ENCODE measurements at regions not wholly inside any gene's neighbourhood (a gene's known extent, or its start where the extent isn't known, plus 50 kb on each side); places are given as distances from the start of the nearest gene placed in this dataset.

GRCh38 chr2:194494401-194494800, 1162.6 kb upstream of the SLC39A10 start:
- Mint-ChIP-seq H3K27ac (ENCODE audit: unreplicated experiment) (no peak overlapping the region), H3K4me1 (ENCODE audit: unreplicated experiment) (no peaks in the 10 kb centered on the region), H3K36me3 (ENCODE audit: unreplicated experiment) (no peaks in the 10 kb centered on the region), H3K4me3 (ENCODE audit: unreplicated experiment) (no peak overlapping the region), H3K27me3 (ENCODE audit: unreplicated experiment) (peaks cover 14% of the 10 kb centered on the region), H3K9me3 (ENCODE audit: unreplicated experiment) (no peaks in the 10 kb centered on the region)
- no peak for TF ChIP-seq CTCF (IDR thresholded peaks at IDR 0.05)
- DNase-seq (ENCODE audit: extremely low spot score, unreplicated experiment): no peak

GRCh38 chr2:194491409-194492115, 1165.5 kb upstream of the SLC39A10 start:
- no peak for DNase-seq (ENCODE audit: extremely low spot score, unreplicated experiment)
- H3K36me3 Mint-ChIP-seq (ENCODE audit: unreplicated experiment): no peaks in the 10 kb centered on the region
- no peaks in the 10 kb centered on the region for H3K4me1 Mint-ChIP-seq (ENCODE audit: unreplicated experiment)
- no peak overlapping the region for H3K4me3 Mint-ChIP-seq (ENCODE audit: unreplicated experiment)
- H3K27me3 Mint-ChIP-seq (ENCODE audit: unreplicated experiment): peaks cover 11% of the 10 kb centered on the region
- H3K9me3 Mint-ChIP-seq (ENCODE audit: unreplicated experiment): no peaks in the 10 kb centered on the region
- TF ChIP-seq CTCF (IDR thresholded peaks at IDR 0.05): no peak
- H3K27ac Mint-ChIP-seq (ENCODE audit: unreplicated experiment): no peak overlapping the region

GRCh38 chr2:194486326-194486725, 1170.7 kb upstream of the SLC39A10 start:
- H3K36me3 Mint-ChIP-seq (ENCODE audit: unreplicated experiment): no peaks in the 10 kb centered on the region
- no peak overlapping the region for H3K27ac Mint-ChIP-seq (ENCODE audit: unreplicated experiment)
- no peaks in the 10 kb centered on the region for H3K9me3 Mint-ChIP-seq (ENCODE audit: unreplicated experiment)
- no peaks in the 10 kb centered on the region for H3K4me1 Mint-ChIP-seq (ENCODE audit: unreplicated experiment)
- no peak overlapping the region for H3K4me3 Mint-ChIP-seq (ENCODE audit: unreplicated experiment)
- H3K27me3 Mint-ChIP-seq (ENCODE audit: unreplicated experiment): peaks cover 24% of the 10 kb centered on the region
- no peak for TF ChIP-seq CTCF (IDR thresholded peaks at IDR 0.05)
- DNase-seq (ENCODE audit: extremely low spot score, unreplicated experiment): no peak

GRCh38 chr2:194483041-194483440, 1174.0 kb upstream of the SLC39A10 start:
- no peak overlapping the region for H3K27ac Mint-ChIP-seq (ENCODE audit: unreplicated experiment)

GRCh38 chr2:194465641-194466040, 1191.4 kb upstream of the SLC39A10 start:
- no peak for DNase-seq (ENCODE audit: extremely low spot score, unreplicated experiment)
- no peak overlapping the region for H3K4me3 Mint-ChIP-seq (ENCODE audit: unreplicated experiment)
- H3K36me3 Mint-ChIP-seq (ENCODE audit: unreplicated experiment): no peaks in the 10 kb centered on the region
- H3K27me3 Mint-ChIP-seq (ENCODE audit: unreplicated experiment): peaks cover 4% of the 10 kb centered on the region
- H3K9me3 Mint-ChIP-seq (ENCODE audit: unreplicated experiment): no peaks in the 10 kb centered on the region
- H3K4me1 Mint-ChIP-seq (ENCODE audit: unreplicated experiment): no peaks in the 10 kb centered on the region
- H3K27ac Mint-ChIP-seq (ENCODE audit: unreplicated experiment): no peak overlapping the region
- no peak for TF ChIP-seq CTCF (IDR thresholded peaks at IDR 0.05)

More at GRCh38 chr2:194483041-194483440, 1174.0 kb upstream of the SLC39A10 start:
- DNase-seq (ENCODE audit: extremely low spot score, unreplicated experiment): no peak
- Mint-ChIP-seq H3K36me3 (ENCODE audit: unreplicated experiment) (no peaks in the 10 kb centered on the region), H3K27me3 (ENCODE audit: unreplicated experiment) (peaks cover 18% of the 10 kb centered on the region), H3K9me3 (ENCODE audit: unreplicated experiment) (no peaks in the 10 kb centered on the region), H3K4me3 (ENCODE audit: unreplicated experiment) (no peak overlapping the region), H3K4me1 (ENCODE audit: unreplicated experiment) (no peaks in the 10 kb centered on the region)
- no peak for TF ChIP-seq CTCF (IDR thresholded peaks at IDR 0.05)

Data from osteocyte (in vitro differentiated cells).